K562 (cell line): ENCODE measurements at regions not wholly inside any gene's neighbourhood (a gene's known extent, or its start where the extent isn't known, plus 50 kb on each side); places are given as distances from the start of the nearest gene placed in this dataset.

ENCODE experiments used
- ATAC-seq: fragments of 200-7000 bp; cut with Tn5 transposase; 3 replicates; pipeline ENCODE4 v1.9.1; 2020; ENCODE audit warnings: moderate library complexity
- BruUV-seq: library from RNA; stranded (reverse); fragments of 400-500 nt; replicated peaks from 2 replicates; lab custom pipeline; 2021; lab: Mats Ljungman, UMichigan
- CTCF ChIA-PET: fragments of 300-600 bp; formaldehyde crosslinking; extraction: SDS; loops from one replicate; lab custom pipeline; 2021; ENCODE audit warnings: low intra/inter-chr PET ratio; lab: Yijun Ruan, JAX
- POLR2A ChIA-PET: fragments of 300-600, 350-650 bp; sonication (Branson Sonifier 250); formaldehyde crosslinking; extraction: SDS; loops from one replicate; lab custom pipeline; 2021; ENCODE audit warnings: antibody characterized with exemption, inconsistent platforms; lab: Yijun Ruan, JAX
- DNase-seq, 4 experiments: peaks; one replicate each; pipeline versions ENCODE4 v3.0.0 to v3.0.0-alpha.2; 2011 to 2018; ENCODE audit warnings: low spot score in 3 of 4, mixed read lengths in 3 of 4; ENCODE audit errors: extremely low read depth in 1 of 4
- FAIRE-seq: peaks from 2 replicates; lab custom pipeline; 2011; peaks lifted over from hg19 to GRCh38; lab: Jason Lieb, UNC
- H2AFZ ChIP-seq: 2 replicates; pipeline ENCODE4 v1.6.0; 2011; ENCODE audit warnings: low read depth, low read length, control low read depth, inconsistent platforms
- H3K27ac ChIP-seq: fragments of 200-600 bp; 3 replicates; pipeline ENCODE4 v1.8.0; 2011; ENCODE audit warnings: low read depth, mild to moderate bottlenecking, control low read depth, inconsistent platforms, low read length, moderate library complexity, mixed read lengths; ENCODE audit errors: extremely low read depth
- H3K27me3 ChIP-seq, 2 experiments: fragments of 300-600 bp in 1 of 2; 2 replicates in 1 of 2; 3 replicates in 1 of 2; pipeline versions ENCODE4 v1.6.0 to v1.8.0; 2011; ENCODE audit warnings: inconsistent platforms in 2 of 2, low read length in 2 of 2, mild to moderate bottlenecking in 1 of 2, mixed read lengths in 1 of 2, moderate library complexity in 1 of 2; ENCODE audit not compliant: control insufficient read depth in 2 of 2, insufficient read depth in 2 of 2
- H3K36me3 ChIP-seq: fragments of 300-600 bp; 3 replicates; pipeline ENCODE4 v1.8.0; 2011; ENCODE audit warnings: mild to moderate bottlenecking, low read length, inconsistent platforms; ENCODE audit not compliant: control insufficient read depth, insufficient read depth
- H3K4me1 ChIP-seq, 2 experiments: fragments of 200-600 bp in 1 of 2; replicated peaks in 1 of 2; 2 replicates in 1 of 2; 3 replicates in 1 of 2; pipeline versions ENCODE4 v1.5.1 to v1.8.0; 2011; ENCODE audit warnings: inconsistent platforms in 2 of 2, low read length in 2 of 2, mild to moderate bottlenecking in 1 of 2, mixed read lengths in 1 of 2, moderate library complexity in 1 of 2; ENCODE audit not compliant: control insufficient read depth in 2 of 2, insufficient read depth in 2 of 2
- H3K4me2 ChIP-seq: 2 replicates; pipeline ENCODE4 v1.6.1; 2011; ENCODE audit warnings: low read length, control low read depth, inconsistent platforms, mixed read lengths; ENCODE audit not compliant: insufficient read depth
- H3K4me3 ChIP-seq: fragments of 200-600 bp; sonication (generic), shearing (Covaris generic); 2 replicates; pipeline ENCODE4 v1.5.1; 2016; ENCODE audit warnings: control low read depth, inconsistent platforms
- H3K79me2 ChIP-seq: fragments of 200-600 bp; 3 replicates; pipeline ENCODE4 v1.8.0; 2011; ENCODE audit warnings: low read length, inconsistent platforms; ENCODE audit not compliant: control insufficient read depth, insufficient read depth
- H3K9ac ChIP-seq, 2 experiments: 2 replicates each; pipeline versions ENCODE4 v1.6.0 to v1.6.1; 2011; ENCODE audit warnings: low read depth in 2 of 2, low read length in 2 of 2, control low read depth in 1 of 2, inconsistent platforms in 1 of 2, mild to moderate bottlenecking in 1 of 2, mixed read lengths in 1 of 2; ENCODE audit not compliant: insufficient read depth in 1 of 2
- H3K9me1 ChIP-seq: one replicate; pipeline ENCODE4 v1.6.0; 2011; ENCODE audit warnings: inconsistent platforms, mild to moderate bottlenecking, low read length, moderate library complexity; ENCODE audit not compliant: control insufficient read depth, insufficient read depth
- H3K9me3 ChIP-seq: replicated peaks from 2 replicates; pipeline ENCODE4 v1.5.1; 2011; ENCODE audit warnings: low read depth, low read length, inconsistent platforms; ENCODE audit not compliant: control insufficient read depth, insufficient read depth
- H4K20me1 ChIP-seq: replicated peaks from 2 replicates; pipeline ENCODE4 v1.6.1; 2011; ENCODE audit warnings: low read length, inconsistent platforms, mixed read lengths; ENCODE audit not compliant: control insufficient read depth, insufficient read depth
- ARID3B ChIP-seq: fragments of 250-450 bp; sonication (Bioruptor Pico); IDR thresholded peaks from 2 replicates; pipeline ENCODE4 v1.4.0; 2020; ENCODE audit warnings: borderline replicate concordance
- CLOCK ChIP-seq: fragments of 250-450 bp; sonication (Bioruptor Pico); IDR thresholded peaks from 2 replicates; pipeline ENCODE4 v1.4.0; 2020; ENCODE audit warnings: mild to moderate bottlenecking, moderate library complexity, borderline replicate concordance
- CREBBP ChIP-seq: IDR thresholded peaks from one replicate; pipeline ENCODE4 v1.6.1; 2012; ENCODE audit warnings: low read depth, mild to moderate bottlenecking, control low read depth, inconsistent platforms, low read length
- CUX1 ChIP-seq: fragments of 200-800 bp; sonication (Bioruptor generic); IDR thresholded peaks from 2 replicates; pipeline ENCODE4 v1.6.1; 2016; ENCODE audit warnings: missing genetic modification characterization, missing compliant biosample characterization
- JUNB ChIP-seq: fragments of 450-650 bp; formaldehyde crosslinking; conservative IDR thresholded peaks from 2 replicates; pipeline ENCODE4 v1.4.0; 2020; ENCODE audit warnings: mild to moderate bottlenecking
- MBD2 ChIP-seq: sonication (generic); IDR thresholded peaks from 2 replicates; pipeline ENCODE4 v1.6.1; 2016; ENCODE audit warnings: low read depth, borderline replicate concordance
- MTA1 ChIP-seq: fragments of 450-650 bp; IDR thresholded peaks from 2 replicates; pipeline ENCODE4 v1.6.1; 2017; ENCODE audit warnings: borderline replicate concordance
- RFX5 ChIP-seq: IDR thresholded peaks from 2 replicates; pipeline ENCODE4 v1.6.1; 2011; ENCODE audit warnings: low read depth, mild to moderate bottlenecking, improper control_type of control experiment, low read length
- SMARCC2 ChIP-seq: fragments of 450-650 bp; IDR thresholded peaks from 2 replicates; pipeline ENCODE4 v1.6.1; 2017; ENCODE audit warnings: antibody characterized with exemption, moderate library complexity, mild to moderate bottlenecking, low read depth
- TEAD4 ChIP-seq, 2 experiments: sonication (generic) in 1 of 2; formaldehyde crosslinking in 1 of 2; IDR thresholded peaks; 2 replicates each; pipeline versions ENCODE4 v1.6.1 to v1.8.0; 2012 to 2022; ENCODE audit warnings: borderline replicate concordance in 1 of 2, inconsistent platforms in 1 of 2, low read length in 1 of 2, mild to moderate bottlenecking in 1 of 2, missing genetic modification reagents in 1 of 2
- ZNF184 ChIP-seq: sonication (generic); formaldehyde crosslinking; IDR thresholded peaks from 2 replicates; pipeline ENCODE4 v1.5.0; 2020; ENCODE audit warnings: missing genetic modification reagents
- ZNF766 ChIP-seq: fragments of 200-800 bp; sonication (Bioruptor generic); conservative IDR thresholded peaks from 2 replicates; pipeline ENCODE4 v1.6.1; 2016; ENCODE audit warnings: missing genetic modification characterization, missing compliant biosample characterization
- ZNF830 ChIP-seq: fragments of 250-450 bp; sonication (Bioruptor Pico); IDR thresholded peaks from 2 replicates; pipeline ENCODE4 v1.5.0; 2021; ENCODE audit warnings: mild to moderate bottlenecking
- WGBS: fragments of 100-300 bp; shearing (Covaris generic); methylation state at CpG from one replicate; pipeline ENCODE4 v1.1.6; 2016; ENCODE audit warnings: low coverage, mixed read lengths; ENCODE audit not compliant: insufficient coverage; ENCODE audit errors: missing lambda C conversion rate; 5-methylcytosine and 5-hydroxymethylcytosine counted together
- in situ Hi-C: fragments of 300-500 bp; cut with MboI; formaldehyde crosslinking; loops from 4 replicates; pipeline ENCODE4 v1.15.0; 2018; ENCODE audit warnings: inconsistent platforms, mixed read lengths
- intact Hi-C: fragments of 100-400 bp; cut with micrococcal nuclease; formaldehyde crosslinking; loops from 2 replicates; pipeline ENCODE4 v1.14.2; 2022

- TF ChIP-seq MTA1, result no peak
- TF ChIP-seq TEAD4 (IDR thresholded peaks at IDR 0.05; ENCODE audit: low read length), result no peak
- no peak for TF ChIP-seq TEAD4 (CRISPR knock-in tag; IDR thresholded peaks at IDR 0.05; ENCODE audit: borderline replicate concordance)
- no peak for TF ChIP-seq RFX5
- TF ChIP-seq JUNB (CRISPR knock-in tag), result no peak
- no peak for TF ChIP-seq SMARCC2
- no peak for TF ChIP-seq ZNF830 (CRISPR knock-in tag)
Measured at GRCh38 chr15:24880663-24881062, 74.1 kb upstream of the SNRPN start (continued).

GRCh38 chr15:24886538-24886937, 68.2 kb upstream of the SNRPN start:
- 0% methylated on average over 3 of the region's 3 CpGs for WGBS
- Histone ChIP-seq H3K4me1 (no peaks in the 10 kb centered on the region), H3K4me3 (no peak overlapping the region), H3K36me3 (no peaks in the 10 kb centered on the region), H3K9me3 (no peaks in the 10 kb centered on the region), H3K9ac (no peak overlapping the region), H3K4me2 (no peak overlapping the region), H3K9me1 (no peaks in the 10 kb centered on the region), H4K20me1 (no peaks in the 10 kb centered on the region), H3K79me2 (no peaks in the 10 kb centered on the region), H3K27me3 (no peaks in the 10 kb centered on the region), H2AFZ (no peak overlapping the region), H3K27ac (no peak overlapping the region)
- ATAC-seq (no peak), DNase-seq (no peak), FAIRE-seq (no peak)
- POLR2A ChIA-PET, result no interaction called here
- CTCF ChIA-PET, result no interaction called here
- intact Hi-C loops (no loop called here), in situ Hi-C loops (no loop called here)
- BruUV-seq, result no TSS peak
- TF ChIP-seq ARID3B, result no peak
- TF ChIP-seq ZNF766 (CRISPR knock-in tag), result no peak
- no peak for TF ChIP-seq CLOCK (CRISPR knock-in tag)
- TF ChIP-seq ZNF184 (CRISPR knock-in tag), result no peak
- TF ChIP-seq MBD2, result no peak
- TF ChIP-seq CUX1 (CRISPR knock-in tag), result no peak
- TF ChIP-seq CREBBP, result no peak
